C1 segment of cervical spinal cord (tissue), 14 donors: ENCODE measurements at regions not wholly inside any gene's neighbourhood (a gene's known extent, or its start where the extent isn't known, plus 50 kb on each side); places are given as distances from the start of the nearest gene placed in this dataset.
"Not testable (repeated sequence)": the region's sequence is repeated elsewhere in the genome, so short reads cannot be mapped to it uniquely, and the experiment has no call there.

ENCODE experiments used
- DNase-seq, 14 donors: peaks; one replicate each; lab custom pipeline; 2025; lab: John Stamatoyannopoulos, UW

GRCh38 chr4:67332627-67333026 lies 212.7 kb downstream of the CENPC start:
- DNase-seq, result no peak

DNA sequence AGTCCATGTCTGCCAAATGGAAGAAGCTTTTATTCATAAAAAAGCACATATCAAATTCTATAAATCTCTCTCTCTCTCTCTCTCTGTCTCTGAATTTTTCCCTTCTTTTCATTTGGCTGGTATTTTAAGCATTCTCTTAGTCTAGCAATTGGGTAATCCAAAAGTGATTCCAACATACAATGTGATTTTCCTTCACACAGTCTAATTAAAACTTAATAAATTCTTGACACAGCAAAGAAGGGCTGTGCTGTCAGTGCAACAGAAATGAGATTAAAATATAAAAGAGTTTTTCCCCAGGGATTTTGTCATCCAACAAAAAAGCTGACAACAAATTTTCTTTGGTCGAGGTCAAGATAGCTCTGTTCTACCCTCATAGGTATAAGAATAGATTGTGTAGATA lies 216.9 kb downstream of the CENPC start:
- no peak for DNase-seq

DNA sequence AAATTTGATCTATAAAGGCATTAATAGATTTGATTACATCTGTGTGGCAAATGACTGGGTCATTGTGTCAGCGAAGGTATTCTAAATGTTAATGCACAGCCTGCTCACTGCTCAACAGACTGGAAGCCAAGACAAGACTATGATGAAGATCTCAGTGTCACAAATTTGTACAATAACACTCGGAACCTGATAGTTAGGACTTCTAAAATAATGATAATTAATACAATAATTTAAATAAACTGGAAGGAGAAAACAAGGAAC lies 217.4 kb downstream of the CENPC start:
- no peak for DNase-seq

DNA sequence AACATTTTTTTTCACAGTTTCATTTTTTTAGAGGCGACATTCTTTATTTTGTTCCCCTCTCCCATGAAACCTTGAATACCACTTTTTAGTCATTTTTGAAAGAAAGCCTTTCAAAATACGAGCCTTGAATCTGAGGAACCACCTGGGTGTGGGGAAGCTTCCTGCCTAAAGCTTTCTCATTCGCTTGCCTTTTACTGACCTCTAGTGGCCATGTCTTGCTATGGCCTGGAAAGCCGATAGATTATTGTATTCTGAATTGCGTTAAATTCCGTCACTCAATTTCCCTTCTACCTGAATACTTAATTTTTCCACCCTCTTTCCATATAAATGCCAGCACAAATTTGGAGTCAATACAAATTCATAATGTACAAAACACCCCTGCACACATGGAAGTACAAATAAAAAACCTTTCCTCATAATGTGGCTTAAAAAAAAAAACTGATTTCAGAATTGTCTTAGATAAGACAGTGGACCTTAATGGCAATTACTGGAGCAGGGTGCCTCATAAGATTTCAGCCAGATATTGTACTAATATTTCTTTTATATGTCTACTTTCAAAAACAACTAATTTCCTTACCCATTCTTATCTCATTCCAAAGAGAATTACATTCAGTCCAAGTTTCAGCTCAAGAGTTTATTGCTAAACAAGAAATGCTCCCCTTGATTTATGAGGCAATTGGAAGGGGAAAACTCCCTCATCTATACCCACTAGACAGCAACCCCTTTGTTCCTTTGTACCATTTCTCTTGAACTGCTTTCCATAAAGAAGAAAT lies 217.9 kb downstream of the CENPC start:
- peak in 6 of 14 donors; percentile 3 to 32 (median 12) for DNase-seq

GRCh38 chr4:67325791-67326190 lies 219.5 kb downstream of the CENPC start:
- no peak for DNase-seq

GRCh38 chr4:67320645-67321044 lies 224.7 kb downstream of the CENPC start:
- DNase-seq, result no peak

- DNase-seq, result not testable (repeated sequence)
These were observed 225.7 kb downstream of the CENPC start for GRCh38 chr4:67319607-67320006.

GRCh38 chr4:67300497-67301185 lies 244.7 kb downstream of the CENPC start:
- DNase-seq, result not testable (repeated sequence)

DNA sequence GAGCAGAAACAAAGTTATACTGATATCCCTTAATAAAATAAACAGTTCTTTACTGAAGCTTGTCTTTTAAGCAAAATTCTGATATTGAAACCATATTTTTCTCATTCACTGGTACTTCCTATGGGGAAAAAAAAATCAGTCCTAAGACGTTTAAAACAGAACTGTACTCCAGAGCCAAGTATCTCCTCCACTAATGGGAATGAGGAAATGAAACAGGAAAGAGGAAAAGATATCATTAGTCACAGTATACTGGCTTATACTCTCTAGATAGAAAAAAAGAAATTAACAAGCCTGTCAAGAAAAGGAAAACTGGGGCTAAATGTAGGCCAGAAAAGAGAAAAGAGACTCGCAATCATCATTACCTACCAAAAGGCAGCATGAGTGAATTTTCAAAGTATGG lies 252.7 kb downstream of the CENPC start:
- no peak for DNase-seq

- no peak for DNase-seq
These were observed 253.3 kb downstream of the CENPC start for GRCh38 chr4:67292045-67292444.

DNA sequence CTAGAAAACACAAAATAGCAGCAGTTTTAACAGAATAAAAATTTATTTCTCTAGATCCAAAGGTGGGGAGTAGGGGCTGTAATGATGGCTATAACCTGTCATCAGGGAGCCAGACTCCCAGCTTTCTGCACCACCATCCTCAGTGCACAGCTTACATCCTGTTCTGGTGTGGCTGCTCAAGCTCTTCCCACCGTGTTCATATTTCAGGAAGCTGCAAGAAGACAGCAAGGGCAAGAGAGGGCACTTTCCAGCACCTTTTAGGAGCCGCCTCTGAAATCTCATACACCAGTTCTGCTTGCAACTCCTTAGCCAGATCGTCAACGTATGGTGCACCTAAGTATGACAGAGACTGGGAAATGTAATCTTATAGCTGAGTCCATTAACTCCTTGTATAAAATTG lies 253.7 kb downstream of the CENPC start:
- no peak for DNase-seq

DNA sequence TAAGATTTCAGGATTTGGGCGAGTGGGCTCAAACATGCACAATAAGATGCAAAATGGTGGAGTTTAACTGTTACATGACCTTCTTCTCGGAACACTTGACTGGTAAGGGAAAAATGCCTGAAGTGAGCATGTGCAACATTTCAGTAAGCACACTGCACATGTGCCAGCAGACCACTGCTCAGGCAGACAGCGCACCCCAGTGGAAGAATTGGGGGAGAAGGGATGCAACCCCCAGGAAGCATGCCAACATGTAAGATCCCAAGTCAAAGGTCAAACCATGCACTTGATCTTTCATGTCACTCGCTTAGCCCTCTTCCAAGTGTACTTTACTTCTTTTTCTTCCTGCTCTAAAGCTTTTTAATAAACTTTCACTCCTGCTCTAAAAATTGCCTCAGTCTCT lies 256.3 kb downstream of the CENPC start:
- DNase-seq, result no peak

- no peak for DNase-seq
These were observed 258.6 kb downstream of the CENPC start for GRCh38 chr4:67286724-67287123.

GRCh38 chr4:67282749-67283148 lies 262.6 kb downstream of the CENPC start:
- no peak for DNase-seq

GRCh38 chr4:67275179-67275750 lies 270.0 kb downstream of the CENPC start:
- no peak for DNase-seq

DNA sequence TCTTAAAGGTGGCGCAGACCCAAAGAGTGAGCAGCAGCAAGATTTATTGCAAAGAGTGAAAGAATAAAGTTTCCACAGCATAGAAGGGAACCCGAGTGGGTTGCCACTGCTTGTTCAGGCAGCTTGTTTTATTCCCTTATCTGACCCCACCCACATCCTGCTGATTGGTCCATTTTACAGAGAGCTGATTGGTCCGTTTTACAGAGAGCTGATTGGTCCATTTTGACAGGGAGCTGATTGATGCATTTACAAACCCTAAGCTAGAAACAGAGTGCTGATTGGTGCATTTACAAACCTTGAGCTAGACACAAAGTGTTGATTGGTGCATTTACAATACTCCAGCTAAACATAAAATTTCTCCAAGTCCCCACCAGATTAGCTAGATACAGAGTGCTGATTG lies 270.6 kb downstream of the CENPC start:
- not testable (repeated sequence) for DNase-seq

DNA sequence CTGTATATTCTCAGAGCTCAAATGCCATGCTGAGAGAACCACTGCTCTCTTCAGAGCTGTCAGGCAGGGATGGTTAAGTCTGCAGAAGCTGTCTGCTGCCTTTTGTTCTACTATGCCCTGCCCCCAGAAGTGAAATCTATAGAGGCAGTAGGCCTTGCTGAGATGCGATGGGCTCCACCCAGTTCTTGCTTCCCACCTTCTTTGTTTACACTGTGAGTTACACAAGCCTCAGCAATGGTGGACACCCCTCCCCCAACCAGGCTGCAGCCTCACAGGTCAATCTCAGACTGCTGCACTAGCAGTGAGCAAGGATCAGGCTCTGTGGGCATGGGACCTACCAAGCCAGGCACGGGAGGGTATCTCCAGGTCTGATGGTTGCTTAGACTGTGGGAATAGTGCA lies 271.6 kb downstream of the CENPC start:
- DNase-seq, result no peak

- DNase-seq, result no peak
These were observed 283.3 kb downstream of the CENPC start for GRCh38 chr4:67261971-67262370.

DNA sequence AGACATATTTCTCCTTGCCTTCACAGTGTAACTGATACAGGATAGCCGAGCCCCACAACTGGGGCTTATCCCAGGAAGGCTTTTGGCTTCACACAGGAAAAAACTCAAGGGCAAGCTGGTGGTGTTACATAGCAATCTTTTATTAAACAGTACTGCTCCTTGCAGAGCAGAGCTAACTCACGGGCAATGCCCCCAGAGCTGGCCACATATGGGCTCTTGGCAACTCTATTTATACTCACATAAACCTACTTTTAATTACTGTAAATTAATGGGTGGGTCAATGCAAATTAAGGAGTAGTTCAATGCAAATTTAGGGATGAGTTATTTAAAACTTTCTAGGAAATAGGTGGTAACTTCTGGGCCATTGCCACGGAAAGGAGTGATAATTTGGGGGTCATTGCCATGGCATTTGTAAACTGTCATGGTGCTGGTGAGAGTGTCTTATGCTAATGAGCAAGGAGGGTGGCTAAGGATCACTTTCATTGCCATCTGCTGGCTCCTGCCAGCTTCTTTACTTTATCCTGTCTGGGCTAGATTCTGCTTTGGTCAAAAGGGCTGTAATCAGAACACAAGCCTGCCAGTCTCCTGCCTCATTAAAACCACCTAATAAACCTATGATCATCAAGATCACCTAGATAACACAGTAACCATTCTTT lies 288.8 kb downstream of the CENPC start:
- DNase-seq, result no peak

DNA sequence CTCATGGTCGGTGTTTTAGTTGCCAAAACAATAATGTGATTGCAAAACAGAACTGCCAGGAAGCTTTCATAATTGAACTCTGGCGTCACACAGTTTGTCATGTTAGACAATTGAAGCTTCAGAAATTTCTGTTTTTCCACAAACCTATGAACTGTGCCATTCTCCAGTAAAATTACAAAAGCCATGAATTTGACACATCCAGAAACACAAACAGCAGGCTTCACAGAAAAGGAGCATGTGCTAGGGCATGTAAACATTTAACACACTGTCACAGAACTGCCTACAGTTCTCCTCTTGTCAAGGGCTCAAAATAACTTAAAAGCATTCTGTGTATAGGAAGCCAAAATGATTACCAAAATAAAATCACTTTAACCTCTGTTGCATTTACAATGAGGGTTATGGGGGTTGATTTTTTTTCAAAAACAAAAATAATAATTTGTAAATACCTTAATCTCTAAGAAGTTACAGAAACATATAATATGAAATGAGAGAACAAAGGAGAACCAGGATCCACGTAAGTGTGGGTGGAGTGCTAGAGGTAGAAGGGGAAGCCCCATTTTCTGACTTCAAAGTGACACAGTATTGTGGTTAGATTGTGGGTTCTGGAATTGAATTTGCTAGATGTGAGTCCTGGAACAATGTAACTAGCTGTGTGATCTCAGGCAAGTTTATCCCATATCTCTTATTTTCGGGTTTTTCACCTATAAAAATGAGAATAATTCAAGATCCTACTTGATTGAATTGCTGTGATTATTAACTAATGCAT lies 295.0 kb downstream of the CENPC start:
- no peak for DNase-seq

DNA sequence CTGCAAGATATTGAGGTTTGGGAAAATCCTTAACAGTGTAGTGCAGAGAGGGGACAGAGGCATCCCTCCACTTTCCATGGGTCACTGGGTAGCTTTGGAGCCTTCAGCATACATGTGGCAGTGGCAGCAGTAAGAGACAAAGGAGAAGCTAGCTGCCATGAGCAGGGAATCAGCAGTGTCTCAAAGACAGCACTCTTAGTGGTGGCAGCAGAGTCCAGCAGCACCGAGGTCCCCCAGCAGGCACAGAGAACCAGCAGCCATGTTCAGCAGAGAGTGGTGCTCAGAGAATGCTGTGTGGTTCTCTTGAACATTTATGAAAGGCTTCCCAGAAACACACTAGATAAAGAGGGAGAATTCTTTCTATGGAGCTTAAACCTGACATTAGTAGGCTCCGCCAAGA lies 308.5 kb downstream of the CENPC start:
- no peak for DNase-seq

DNA sequence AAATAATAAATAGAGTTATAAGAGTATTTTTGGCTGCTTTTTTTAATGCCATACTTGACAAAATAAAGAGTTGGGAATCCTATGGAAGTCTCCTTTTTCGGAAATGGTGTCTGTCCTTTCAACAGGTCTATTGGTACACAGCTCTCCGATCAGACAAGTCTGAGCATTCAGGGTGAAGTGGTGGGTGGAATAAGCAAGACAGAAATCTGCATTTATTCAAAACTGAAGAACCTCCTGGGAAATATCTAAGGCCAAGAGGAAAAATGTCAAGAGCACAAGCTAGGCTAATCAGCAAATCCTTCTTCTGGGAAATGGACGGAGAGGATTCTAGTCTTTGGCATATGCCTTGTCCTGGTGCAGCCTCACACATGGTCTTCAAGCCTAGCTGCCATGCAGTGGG lies 309.0 kb downstream of the CENPC start:
- DNase-seq, result no peak
